ENCODE measurements at regions not wholly inside any gene's neighbourhood (a gene's known extent, or its start where the extent isn't known, plus 50 kb on each side); places are given as distances from the start of the nearest gene placed in this dataset.

DNA sequence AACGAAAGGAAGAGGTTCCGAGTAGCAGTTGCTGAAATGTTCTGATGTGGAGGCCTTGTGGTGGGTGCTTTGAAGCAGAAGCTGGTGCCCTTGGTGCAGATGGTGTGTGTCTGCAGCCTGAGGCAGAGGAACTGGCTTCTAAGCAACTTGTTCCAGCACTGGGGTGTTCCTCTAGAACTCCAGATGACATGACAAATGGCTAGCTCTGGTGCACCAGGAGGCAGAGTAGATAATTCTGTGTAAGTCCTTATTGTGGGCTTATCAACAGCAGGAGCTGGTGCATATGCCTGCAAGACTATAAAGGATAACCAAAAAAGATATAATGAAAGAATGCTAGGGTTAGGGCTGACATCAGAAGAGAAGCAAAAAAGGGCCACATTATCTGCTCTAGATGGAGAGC lies 76.5 kb downstream of the ARL5B start:
- H3K27ac Mint-ChIP-seq, result no peak overlapping the region
- no peak for ATAC-seq
- no peak overlapping the region for H3K4me3 Mint-ChIP-seq
- no peak for DNase-seq
- no peaks in the 10 kb centered on the region for H3K9me3 Mint-ChIP-seq (ENCODE audit: insufficient read depth)
- H3K36me3 Mint-ChIP-seq (ENCODE audit: low read depth), result no peaks in the 10 kb centered on the region
- H3K27me3 Mint-ChIP-seq (ENCODE audit: low read depth), result no peaks in the 10 kb centered on the region
- no peaks in the 10 kb centered on the region for H3K4me1 Mint-ChIP-seq (ENCODE audit: low read depth)
- ChIA-PET CTCF (interaction anchor here (1.0 kb wide), 1 partner anchor 12 kb away, joined by 3 read pairs; no protein-coding TSS in a partner anchor), POLR2A (no interaction called here)

DNA sequence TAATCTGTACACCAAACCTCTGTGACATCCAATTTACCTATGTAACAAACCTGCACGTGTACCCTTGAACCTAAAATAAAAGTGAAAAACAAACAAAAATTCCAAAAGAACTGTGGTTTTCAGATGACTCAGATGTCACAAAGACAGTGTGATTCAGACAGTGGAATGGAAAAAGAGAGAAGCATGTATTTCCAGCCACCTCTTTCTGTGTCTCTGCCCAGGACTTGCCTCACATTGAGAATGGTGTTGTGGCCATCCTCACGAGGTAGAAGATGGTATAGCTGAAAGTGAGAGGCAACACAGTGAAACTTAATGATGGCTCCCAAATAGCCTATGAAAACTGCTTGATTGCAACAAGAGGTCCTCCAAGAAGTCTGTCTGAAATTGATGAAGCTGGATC lies 78.0 kb downstream of the ARL5B start:
- no peak overlapping the region for H3K27ac Mint-ChIP-seq
- H3K36me3 Mint-ChIP-seq (ENCODE audit: low read depth), result no peaks in the 10 kb centered on the region
- DNase-seq (no peak), ATAC-seq (no peak)
- ChIA-PET CTCF (no interaction called here), POLR2A (no interaction called here)
- H3K27me3 Mint-ChIP-seq (ENCODE audit: low read depth), result no peaks in the 10 kb centered on the region
- no peak overlapping the region for H3K4me3 Mint-ChIP-seq
- no peaks in the 10 kb centered on the region for H3K4me1 Mint-ChIP-seq (ENCODE audit: low read depth)
- no peaks in the 10 kb centered on the region for H3K9me3 Mint-ChIP-seq (ENCODE audit: insufficient read depth)

DNA sequence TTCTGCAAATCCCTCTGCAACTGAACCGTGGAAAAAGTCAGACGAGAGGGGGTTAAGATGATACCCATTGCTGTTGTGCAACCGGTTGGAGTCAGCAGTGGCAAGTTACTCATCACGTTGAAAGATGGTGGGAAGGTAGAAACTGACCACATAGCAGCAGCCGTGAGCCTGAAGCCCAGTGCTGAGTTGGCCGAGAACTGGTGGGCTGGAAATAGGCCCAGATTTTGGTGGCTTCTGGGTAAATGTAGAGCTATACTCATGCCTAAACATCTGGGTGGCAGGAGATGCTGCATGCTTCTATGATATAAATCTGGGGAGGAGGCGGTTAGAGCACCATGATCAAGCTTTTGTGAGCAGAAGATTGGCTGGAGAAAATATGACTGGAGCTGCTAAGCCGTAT lies 78.6 kb downstream of the ARL5B start:
- DNase-seq, result no peak
- CTCF ChIA-PET, result no interaction called here
- Mint-ChIP-seq H3K27ac (no peak overlapping the region), H3K27me3 (ENCODE audit: low read depth) (no peaks in the 10 kb centered on the region), H3K9me3 (ENCODE audit: insufficient read depth) (no peaks in the 10 kb centered on the region), H3K4me3 (no peak overlapping the region), H3K36me3 (ENCODE audit: low read depth) (no peaks in the 10 kb centered on the region), H3K4me1 (ENCODE audit: low read depth) (no peaks in the 10 kb centered on the region)
- POLR2A ChIA-PET, result no interaction called here
- ATAC-seq, result no peak

- H3K36me3 Mint-ChIP-seq (ENCODE audit: low read depth), result no peaks in the 10 kb centered on the region
- no peak for ATAC-seq
Observed at GRCh38 chr10:18738835-18739234, 79.6 kb downstream of the ARL5B start.

GRCh38 chr10:18743926-18744325 lies 84.7 kb downstream of the ARL5B start:
- H3K36me3 Mint-ChIP-seq (ENCODE audit: low read depth), result no peaks in the 10 kb centered on the region
- no peaks in the 10 kb centered on the region for H3K4me1 Mint-ChIP-seq (ENCODE audit: low read depth)
- H3K27me3 Mint-ChIP-seq (ENCODE audit: low read depth), result no peaks in the 10 kb centered on the region
- CTCF ChIA-PET, result no interaction called here
- ATAC-seq (no peak), DNase-seq (no peak)
- no peak overlapping the region for H3K27ac Mint-ChIP-seq
- POLR2A ChIA-PET, result no interaction called here
- no peak overlapping the region for H3K4me3 Mint-ChIP-seq
- H3K9me3 Mint-ChIP-seq (ENCODE audit: insufficient read depth), result peaks cover 6% of the 10 kb centered on the region

More at GRCh38 chr10:18738835-18739234, 79.6 kb downstream of the ARL5B start:
- Mint-ChIP-seq H3K4me1 (ENCODE audit: low read depth) (no peaks in the 10 kb centered on the region), H3K27ac (no peak overlapping the region), H3K4me3 (no peak overlapping the region), H3K9me3 (ENCODE audit: insufficient read depth) (no peaks in the 10 kb centered on the region), H3K27me3 (ENCODE audit: low read depth) (no peaks in the 10 kb centered on the region)
- no peak for DNase-seq
- ChIA-PET POLR2A (no interaction called here), CTCF (no interaction called here)

DNA sequence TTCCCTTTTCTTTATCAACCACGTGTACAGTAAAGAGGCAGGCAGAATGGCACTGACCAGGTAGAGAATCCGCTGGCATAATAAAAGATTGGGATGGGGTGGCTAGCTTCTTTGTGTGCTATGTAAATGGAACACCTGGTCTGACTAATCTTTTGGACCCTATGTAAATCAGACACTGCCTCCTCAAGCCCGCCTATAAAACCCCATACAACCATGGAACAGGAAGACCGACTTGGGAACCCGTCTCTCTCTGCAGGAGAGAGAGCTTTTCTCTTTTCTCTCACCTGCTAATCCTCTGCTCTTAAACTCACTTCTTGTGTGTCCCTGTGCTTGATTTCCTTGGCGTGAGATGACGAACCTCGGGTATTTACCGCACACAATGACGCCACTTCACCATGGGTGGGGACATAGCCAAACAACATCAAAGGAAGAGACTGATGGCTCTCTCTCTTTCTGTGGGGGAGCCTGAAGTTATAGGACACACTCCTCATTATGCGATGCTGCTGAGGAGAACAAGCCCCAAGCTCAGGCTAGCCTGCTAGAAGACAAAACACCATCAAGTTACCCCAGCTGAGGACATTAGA lies 94.2 kb downstream of the ARL5B start:
- no peaks in the 10 kb centered on the region for H3K9me3 Mint-ChIP-seq (ENCODE audit: insufficient read depth)
- CTCF ChIA-PET, result no interaction called here
- DNase-seq (no peak), ATAC-seq (no peak)
- POLR2A ChIA-PET, result no interaction called here
- no peak overlapping the region for H3K4me3 Mint-ChIP-seq
- H3K27me3 Mint-ChIP-seq (ENCODE audit: low read depth), result no peaks in the 10 kb centered on the region
- H3K27ac Mint-ChIP-seq, result no peak overlapping the region
- no peaks in the 10 kb centered on the region for H3K4me1 Mint-ChIP-seq (ENCODE audit: low read depth)
- no peaks in the 10 kb centered on the region for H3K36me3 Mint-ChIP-seq (ENCODE audit: low read depth)

GRCh38 chr10:18759575-18759974 lies 100.3 kb downstream of the ARL5B start:
- H3K9me3 Mint-ChIP-seq (ENCODE audit: insufficient read depth), result no peaks in the 10 kb centered on the region
- no peaks in the 10 kb centered on the region for H3K4me1 Mint-ChIP-seq (ENCODE audit: low read depth)
- H3K27ac Mint-ChIP-seq, result no peak overlapping the region
- no peak overlapping the region for H3K4me3 Mint-ChIP-seq
- no peaks in the 10 kb centered on the region for H3K27me3 Mint-ChIP-seq (ENCODE audit: low read depth)
- CTCF ChIA-PET, result no interaction called here
- POLR2A ChIA-PET, result no interaction called here
- H3K36me3 Mint-ChIP-seq (ENCODE audit: low read depth), result no peaks in the 10 kb centered on the region
- DNase-seq, result no peak
- ATAC-seq, result no peak

DNA sequence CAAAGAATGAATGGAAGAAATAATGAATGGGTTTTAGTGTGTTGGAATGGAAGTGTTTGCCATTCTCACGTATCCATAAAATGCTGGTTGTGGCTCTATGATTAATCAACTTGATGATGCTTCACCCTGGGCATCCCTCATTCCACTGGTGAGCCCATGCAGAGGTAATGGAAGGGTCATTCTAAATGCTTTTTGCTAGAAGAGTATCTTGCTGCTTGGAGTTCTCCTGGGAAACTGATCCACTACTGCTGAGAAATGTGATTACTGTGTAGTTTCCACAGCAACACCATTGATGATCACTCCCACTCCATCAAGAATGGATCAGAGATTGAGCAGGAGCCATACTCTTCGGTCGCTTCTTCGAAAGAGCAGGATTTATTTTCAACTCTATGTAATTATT lies 101.6 kb downstream of the ARL5B start:
- DNase-seq (no peak), ATAC-seq (no peak)
- H3K4me1 Mint-ChIP-seq (ENCODE audit: low read depth), result no peaks in the 10 kb centered on the region
- CTCF ChIA-PET, result no interaction called here
- H3K36me3 Mint-ChIP-seq (ENCODE audit: low read depth), result no peaks in the 10 kb centered on the region
- H3K27me3 Mint-ChIP-seq (ENCODE audit: low read depth), result no peaks in the 10 kb centered on the region
- H3K4me3 Mint-ChIP-seq, result no peak overlapping the region
- no peak overlapping the region for H3K27ac Mint-ChIP-seq
- POLR2A ChIA-PET, result no interaction called here
- H3K9me3 Mint-ChIP-seq (ENCODE audit: insufficient read depth), result no peaks in the 10 kb centered on the region

GRCh38 chr10:18767981-18768380 lies 108.8 kb downstream of the ARL5B start:
- Mint-ChIP-seq H3K36me3 (ENCODE audit: low read depth) (no peaks in the 10 kb centered on the region), H3K4me1 (ENCODE audit: low read depth) (no peaks in the 10 kb centered on the region), H3K9me3 (ENCODE audit: insufficient read depth) (no peaks in the 10 kb centered on the region), H3K27ac (no peak overlapping the region), H3K4me3 (no peak overlapping the region), H3K27me3 (ENCODE audit: low read depth) (no peaks in the 10 kb centered on the region)
- ATAC-seq (no peak), DNase-seq (no peak)
- ChIA-PET POLR2A (no interaction called here), CTCF (no interaction called here)

DNA sequence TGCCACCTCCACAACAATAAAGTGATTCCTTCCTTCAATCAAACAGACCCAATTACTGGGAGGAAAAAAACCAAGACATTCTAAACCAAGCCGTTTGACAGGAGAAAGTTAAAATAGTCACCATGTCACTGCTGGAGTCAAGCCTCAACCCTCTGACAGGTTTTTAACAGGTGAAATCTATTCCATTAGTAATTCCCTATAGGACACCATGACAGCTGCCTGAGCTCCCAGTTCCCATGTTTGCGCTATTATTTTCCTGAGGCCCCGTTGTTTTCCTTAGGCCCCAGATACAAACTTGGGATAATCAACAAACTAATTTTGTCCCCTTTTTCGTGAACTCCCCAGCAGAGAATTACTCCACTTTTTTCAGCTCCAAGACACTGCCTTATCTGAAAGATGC lies 113.9 kb downstream of the ARL5B start:
- Mint-ChIP-seq H3K36me3 (ENCODE audit: low read depth) (no peaks in the 10 kb centered on the region), H3K9me3 (ENCODE audit: insufficient read depth) (no peaks in the 10 kb centered on the region), H3K27me3 (ENCODE audit: low read depth) (no peaks in the 10 kb centered on the region), H3K4me3 (no peak overlapping the region), H3K4me1 (ENCODE audit: low read depth) (no peaks in the 10 kb centered on the region), H3K27ac (no peak overlapping the region)
- no peak for ATAC-seq
- DNase-seq, result no peak
- ChIA-PET POLR2A (no interaction called here), CTCF (no interaction called here)

DNA sequence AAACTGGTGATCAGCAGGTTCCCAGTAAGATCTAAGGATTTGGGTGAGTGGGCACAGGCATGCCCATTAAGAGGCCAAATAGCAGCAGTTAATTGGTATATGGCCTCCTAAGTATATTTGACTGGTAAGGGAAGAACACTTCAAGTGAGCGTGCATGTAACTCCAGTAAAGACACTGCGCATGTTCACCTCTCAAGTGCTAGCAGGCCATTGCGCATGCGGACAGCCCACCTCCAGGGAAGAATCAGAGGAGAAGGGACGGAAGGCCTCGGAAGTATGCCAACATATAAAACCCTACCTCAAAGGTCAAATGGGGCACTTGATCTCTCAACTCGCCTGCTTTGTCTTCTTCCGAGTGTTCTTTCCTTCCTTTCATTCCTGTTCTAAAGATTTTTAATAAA lies 118.0 kb downstream of the ARL5B start:
- Mint-ChIP-seq H3K9me3 (ENCODE audit: insufficient read depth) (no peaks in the 10 kb centered on the region), H3K27me3 (ENCODE audit: low read depth) (no peaks in the 10 kb centered on the region), H3K27ac (no peak overlapping the region), H3K36me3 (ENCODE audit: low read depth) (no peaks in the 10 kb centered on the region), H3K4me1 (ENCODE audit: low read depth) (no peaks in the 10 kb centered on the region), H3K4me3 (no peak overlapping the region)
- POLR2A ChIA-PET, result no interaction called here
- ATAC-seq (no peak), DNase-seq (no peak)
- CTCF ChIA-PET, result no interaction called here

DNA sequence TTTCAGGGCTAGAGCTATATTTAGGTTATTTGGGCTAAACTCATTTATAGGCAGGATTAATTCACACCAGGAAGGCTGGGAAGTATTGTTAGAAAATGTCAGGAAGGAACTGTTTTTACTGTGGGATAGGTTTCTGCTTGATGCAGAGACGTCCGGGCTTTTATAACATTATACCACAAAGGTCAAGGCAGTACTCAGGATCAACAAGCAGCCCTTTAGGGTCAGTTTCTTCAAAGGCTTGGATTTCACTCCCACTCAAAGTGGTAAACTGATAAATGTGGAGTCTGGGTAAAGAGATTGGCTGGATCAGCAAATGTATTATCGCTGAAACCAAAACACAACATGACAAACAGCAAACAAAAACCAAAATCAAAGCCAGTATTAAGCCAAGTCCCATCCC lies 127.2 kb downstream of the ARL5B start:
- H3K27me3 Mint-ChIP-seq (ENCODE audit: low read depth), result no peaks in the 10 kb centered on the region
- peaks cover 3% of the 10 kb centered on the region for H3K9me3 Mint-ChIP-seq (ENCODE audit: insufficient read depth)
- no peaks in the 10 kb centered on the region for H3K4me1 Mint-ChIP-seq (ENCODE audit: low read depth)
- no peak overlapping the region for H3K27ac Mint-ChIP-seq
- POLR2A ChIA-PET, result no interaction called here
- CTCF ChIA-PET, result no interaction called here
- ATAC-seq (no peak), DNase-seq (no peak)
- H3K4me3 Mint-ChIP-seq, result no peak overlapping the region
- no peaks in the 10 kb centered on the region for H3K36me3 Mint-ChIP-seq (ENCODE audit: low read depth)

DNA sequence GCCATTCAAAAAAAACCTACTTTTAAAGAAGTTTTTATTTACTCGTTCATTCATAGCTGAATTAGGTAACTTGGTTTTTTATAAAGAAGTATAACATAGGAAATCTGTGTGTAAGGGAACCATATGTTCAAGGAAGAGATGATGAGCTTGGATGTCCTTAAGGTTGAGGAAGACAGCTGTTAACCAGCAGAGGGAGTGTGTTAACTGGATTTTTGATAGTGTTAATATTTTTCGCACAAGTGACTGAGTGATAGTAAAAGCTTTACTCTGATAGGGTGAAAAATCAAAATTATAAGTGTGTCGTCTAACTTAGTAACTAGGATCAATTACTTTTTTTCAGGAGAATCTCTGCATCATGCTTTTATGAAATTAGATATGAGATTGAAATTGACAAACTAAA lies 134.7 kb downstream of the ARL5B start:
- H3K27ac Mint-ChIP-seq, result no peak overlapping the region
- ATAC-seq, result no peak
- DNase-seq, result no peak
- peaks cover 8% of the 10 kb centered on the region for H3K9me3 Mint-ChIP-seq (ENCODE audit: insufficient read depth)
- no peak overlapping the region for H3K4me3 Mint-ChIP-seq
- CTCF ChIA-PET, result no interaction called here
- H3K4me1 Mint-ChIP-seq (ENCODE audit: low read depth), result no peaks in the 10 kb centered on the region
- no peaks in the 10 kb centered on the region for H3K36me3 Mint-ChIP-seq (ENCODE audit: low read depth)
- POLR2A ChIA-PET, result no interaction called here
- no peaks in the 10 kb centered on the region for H3K27me3 Mint-ChIP-seq (ENCODE audit: low read depth)
